ENCODE measurements at regions not wholly inside any gene's neighbourhood (a gene's known extent, or its start where the extent isn't known, plus 50 kb on each side); places are given as distances from the start of the nearest gene placed in this dataset.
"Not testable (repeated sequence)": the region's sequence is repeated elsewhere in the genome, so short reads cannot be mapped to it uniquely, and the experiment has no call there.

GRCh38 chr20:56755201-56755600 lies 126.1 kb downstream of the TFAP2C start:
- POLR2A ChIA-PET = no interaction called here
- no peaks in the 10 kb centered on the region for H3K79me2 ChIP-seq (ENCODE audit: insufficient read depth, low read length)
- no peaks in the 10 kb centered on the region for H3K9me3 ChIP-seq (ENCODE audit: control insufficient read depth in 1 of 2, insufficient read depth in 1 of 2, low read depth in 1 of 2, low read length in 2 of 2)
- no peak overlapping the region for H3K27ac ChIP-seq (ENCODE audit: low read depth, low read length)
- H3K36me3 ChIP-seq (ENCODE audit: control insufficient read depth in 1 of 2, insufficient read depth in 2 of 2, low read length in 2 of 2) = no peaks in the 10 kb centered on the region
- ATAC-seq (no peak), DNase-seq (ENCODE audit: low read depth, low spot score) (no peak)
- H3K9me2 ChIP-seq (ENCODE audit: insufficient read depth) = no peaks in the 10 kb centered on the region
- H4K20me1 ChIP-seq (ENCODE audit: insufficient read depth) = no peaks in the 10 kb centered on the region
- CTCF ChIA-PET = no interaction called here
- H3K4me3 ChIP-seq (replicated peaks in 1 of 2; ENCODE audit: low read depth in 1 of 2, low read length in 2 of 2) = no peak overlapping the region
- intact Hi-C loops (cut with micrococcal nuclease) = no loop called here
- RAD21 ChIA-PET (ENCODE audit: low non-redundant PET in 1 of 2, low total read pairs in 2 of 2, uncharacterized antibody in 2 of 2, unreplicated experiment in 2 of 2) = no interaction called here
- H2AFZ ChIP-seq (ENCODE audit: low read depth, low read length, poor library complexity, severe bottlenecking) = no peak overlapping the region
- H3K4me1 ChIP-seq (ENCODE audit: control insufficient read depth in 1 of 2, insufficient read depth in 2 of 2, low read length in 2 of 2) = peaks cover 0 to 9% of the 10 kb centered on the region in 2 experiments; a peak in 1 of 4 replicates
- no peak overlapping the region for H3K4me2 ChIP-seq (ENCODE audit: low read length)
- H3K9ac ChIP-seq (ENCODE audit: low read length) = no peak overlapping the region
- TF ChIP-seq ZNF274 (IDR thresholded peaks at IDR 0.05; ENCODE audit: low read depth, low read length) (no peak), EZH2 (IDR thresholded peaks at IDR 0.05) (no peak), YY1 (IDR thresholded peaks at IDR 0.05; ENCODE audit: extremely low read depth, insufficient replicate concordance, low read depth, low read length) (no peak), ELF1 (IDR thresholded peaks at IDR 0.05; ENCODE audit: borderline replicate concordance, low read depth) (no peak)
- no TSS peak for BruUV-seq (replicated peaks)
- no peaks in the 10 kb centered on the region for H3K27me3 ChIP-seq (ENCODE audit: insufficient read depth, low read length)

GRCh38 chr20:56756658-56757057 lies 127.6 kb downstream of the TFAP2C start:
- DNase-seq (ENCODE audit: low read depth, low spot score); H3K4me2 ChIP-seq (ENCODE audit: low read length); H3K27me3 ChIP-seq (ENCODE audit: insufficient read depth, low read length); H2AFZ ChIP-seq (ENCODE audit: low read depth, low read length, poor library complexity, severe bottlenecking); intact Hi-C loops (cut with micrococcal nuclease); H3K79me2 ChIP-seq (ENCODE audit: insufficient read depth, low read length); POLR2A ChIA-PET; H3K9me2 ChIP-seq (ENCODE audit: insufficient read depth); H3K36me3 ChIP-seq (ENCODE audit: control insufficient read depth in 1 of 2, insufficient read depth in 2 of 2, low read length in 2 of 2); BruUV-seq (replicated peaks); ATAC-seq; H4K20me1 ChIP-seq (ENCODE audit: insufficient read depth); H3K4me1 ChIP-seq (ENCODE audit: control insufficient read depth in 1 of 2, insufficient read depth in 2 of 2, low read length in 2 of 2); RAD21 ChIA-PET (ENCODE audit: low non-redundant PET in 1 of 2, low total read pairs in 2 of 2, uncharacterized antibody in 2 of 2, unreplicated experiment in 2 of 2); H3K4me3 ChIP-seq (replicated peaks in 1 of 2; ENCODE audit: low read depth in 1 of 2, low read length in 2 of 2); H3K9me3 ChIP-seq (ENCODE audit: control insufficient read depth in 1 of 2, insufficient read depth in 1 of 2, low read depth in 1 of 2, low read length in 2 of 2); CTCF ChIA-PET; H3K9ac ChIP-seq (ENCODE audit: low read length); H3K27ac ChIP-seq (ENCODE audit: low read depth, low read length): not testable (repeated sequence)
